KMS-11 (cell line): ENCODE measurements at regions not wholly inside any gene's neighbourhood (a gene's known extent, or its start where the extent isn't known, plus 50 kb on each side); places are given as distances from the start of the nearest gene placed in this dataset.
A peak's percentile ranks its signal among the peaks of the same experiment; 100 is the strongest.

ENCODE experiments used
- H2AFZ ChIP-seq: fragments of 200-600 bp; sonication (generic); 2 replicates; pipeline ENCODE4 v1.6.1; 2016; ENCODE audit warnings: antibody characterized with exemption, mixed run types, low read depth
- H3K27ac ChIP-seq: fragments of 200-600 bp; sonication (generic); 2 replicates; pipeline ENCODE4 v1.6.1; 2016; ENCODE audit warnings: mild to moderate bottlenecking, mixed run types
- H3K27me3 ChIP-seq: fragments of 200-600 bp; sonication (generic); 2 replicates; pipeline ENCODE4 v1.6.1; 2017; ENCODE audit warnings: mild to moderate bottlenecking, low read depth, mixed run types, moderate library complexity; ENCODE audit not compliant: insufficient read depth
- H3K36me3 ChIP-seq: fragments of 200-600 bp; sonication (generic); 2 replicates; pipeline ENCODE4 v1.6.1; 2017; ENCODE audit warnings: mild to moderate bottlenecking, mixed run types; ENCODE audit not compliant: insufficient read depth
- H3K4me1 ChIP-seq: fragments of 200-600 bp; sonication (generic); 2 replicates; pipeline ENCODE4 v1.6.1; 2016; ENCODE audit warnings: mild to moderate bottlenecking, low read depth, mixed run types; ENCODE audit not compliant: poor library complexity, severe bottlenecking
- H3K4me2 ChIP-seq: fragments of 200-600 bp; sonication (generic); 2 replicates; pipeline ENCODE4 v1.7.0; 2016; ENCODE audit warnings: mild to moderate bottlenecking, mixed run types
- H3K4me3 ChIP-seq: fragments of 200-600 bp; sonication (generic); IDR thresholded peaks from 2 replicates; pipeline ENCODE4 v1.6.1; 2017; ENCODE audit warnings: low read depth, low read length, mixed read lengths; ENCODE audit not compliant: insufficient read depth
- H3K79me2 ChIP-seq: fragments of 200-600 bp; sonication (generic); 2 replicates; pipeline ENCODE4 v1.6.1; 2016; ENCODE audit warnings: low read depth, mixed run types; ENCODE audit not compliant: insufficient read depth
- H3K9ac ChIP-seq: fragments of 200-600 bp; sonication (generic); 2 replicates; pipeline ENCODE4 v1.6.1; 2016; ENCODE audit warnings: mild to moderate bottlenecking, mixed run types
- H4K20me1 ChIP-seq: fragments of 200-600 bp; sonication (generic); 2 replicates; pipeline ENCODE4 v1.6.1; 2016; ENCODE audit warnings: mild to moderate bottlenecking, mixed run types; ENCODE audit not compliant: insufficient read depth
- TF ChIP-seq, protein P1 (sequence below): fragments of 200-600 bp; sonication (generic); conservative IDR thresholded peaks from 2 replicates; pipeline ENCODE4 v1.6.1; 2017; ENCODE audit warnings: low read depth, mild to moderate bottlenecking, antibody characterized with exemption, low read length, moderate library complexity, mixed read lengths

DNA sequence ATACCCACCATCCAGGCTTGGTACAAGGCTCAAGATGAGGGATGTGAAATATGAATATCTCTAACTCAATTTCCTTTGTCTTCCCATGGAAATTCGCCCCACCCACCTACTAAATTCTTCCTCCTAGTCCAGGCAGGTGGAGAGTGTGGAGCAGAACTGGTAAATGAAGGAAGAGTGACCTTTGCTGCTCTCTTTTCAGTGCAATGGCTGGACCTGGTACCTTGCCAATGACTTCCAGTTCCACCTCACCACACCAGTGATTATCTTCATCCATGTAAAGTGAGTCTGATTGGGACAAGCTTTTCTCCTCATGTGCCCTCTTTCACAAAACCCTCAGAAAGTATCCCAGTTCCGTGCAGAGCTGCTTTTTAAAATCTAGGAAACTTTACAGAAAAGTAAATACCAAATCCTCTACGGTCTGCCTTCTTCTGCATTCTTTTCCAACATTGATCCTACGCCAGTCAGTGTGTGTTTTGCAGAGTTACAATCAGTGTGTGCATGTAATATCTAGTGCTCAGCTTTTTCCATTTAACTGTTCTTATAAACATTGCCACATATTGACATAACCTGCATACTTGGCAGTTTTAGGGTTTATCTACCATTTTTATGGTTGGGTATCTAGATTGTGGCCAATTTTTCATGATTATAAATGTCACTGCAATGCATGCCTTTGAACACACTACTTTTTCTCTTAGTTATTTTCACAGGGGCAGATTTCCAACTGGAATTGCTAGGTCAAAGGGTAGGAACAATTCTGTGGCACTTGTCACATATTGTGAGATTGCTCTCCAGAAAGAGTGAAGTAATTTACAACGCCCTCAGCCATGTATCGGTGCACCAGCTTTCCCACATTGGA lies 86.5 kb upstream of the SEC11C start:
- Histone ChIP-seq H3K4me3 (no peak overlapping the region), H4K20me1 (no peaks in the 10 kb centered on the region), H3K4me1 (peaks cover 6% of the 10 kb centered on the region), H3K79me2 (no peaks in the 10 kb centered on the region), H3K9ac (no peak overlapping the region), H3K27ac (no peak overlapping the region), H2AFZ (no peak overlapping the region), H3K27me3 (no peaks in the 10 kb centered on the region), H3K4me2 (no peak overlapping the region), H3K36me3 (no peaks in the 10 kb centered on the region)
- TF ChIP-seq, protein P1, sequence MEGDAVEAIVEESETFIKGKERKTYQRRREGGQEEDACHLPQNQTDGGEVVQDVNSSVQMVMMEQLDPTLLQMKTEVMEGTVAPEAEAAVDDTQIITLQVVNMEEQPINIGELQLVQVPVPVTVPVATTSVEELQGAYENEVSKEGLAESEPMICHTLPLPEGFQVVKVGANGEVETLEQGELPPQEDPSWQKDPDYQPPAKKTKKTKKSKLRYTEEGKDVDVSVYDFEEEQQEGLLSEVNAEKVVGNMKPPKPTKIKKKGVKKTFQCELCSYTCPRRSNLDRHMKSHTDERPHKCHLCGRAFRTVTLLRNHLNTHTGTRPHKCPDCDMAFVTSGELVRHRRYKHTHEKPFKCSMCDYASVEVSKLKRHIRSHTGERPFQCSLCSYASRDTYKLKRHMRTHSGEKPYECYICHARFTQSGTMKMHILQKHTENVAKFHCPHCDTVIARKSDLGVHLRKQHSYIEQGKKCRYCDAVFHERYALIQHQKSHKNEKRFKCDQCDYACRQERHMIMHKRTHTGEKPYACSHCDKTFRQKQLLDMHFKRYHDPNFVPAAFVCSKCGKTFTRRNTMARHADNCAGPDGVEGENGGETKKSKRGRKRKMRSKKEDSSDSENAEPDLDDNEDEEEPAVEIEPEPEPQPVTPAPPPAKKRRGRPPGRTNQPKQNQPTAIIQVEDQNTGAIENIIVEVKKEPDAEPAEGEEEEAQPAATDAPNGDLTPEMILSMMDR: no peak

DNA sequence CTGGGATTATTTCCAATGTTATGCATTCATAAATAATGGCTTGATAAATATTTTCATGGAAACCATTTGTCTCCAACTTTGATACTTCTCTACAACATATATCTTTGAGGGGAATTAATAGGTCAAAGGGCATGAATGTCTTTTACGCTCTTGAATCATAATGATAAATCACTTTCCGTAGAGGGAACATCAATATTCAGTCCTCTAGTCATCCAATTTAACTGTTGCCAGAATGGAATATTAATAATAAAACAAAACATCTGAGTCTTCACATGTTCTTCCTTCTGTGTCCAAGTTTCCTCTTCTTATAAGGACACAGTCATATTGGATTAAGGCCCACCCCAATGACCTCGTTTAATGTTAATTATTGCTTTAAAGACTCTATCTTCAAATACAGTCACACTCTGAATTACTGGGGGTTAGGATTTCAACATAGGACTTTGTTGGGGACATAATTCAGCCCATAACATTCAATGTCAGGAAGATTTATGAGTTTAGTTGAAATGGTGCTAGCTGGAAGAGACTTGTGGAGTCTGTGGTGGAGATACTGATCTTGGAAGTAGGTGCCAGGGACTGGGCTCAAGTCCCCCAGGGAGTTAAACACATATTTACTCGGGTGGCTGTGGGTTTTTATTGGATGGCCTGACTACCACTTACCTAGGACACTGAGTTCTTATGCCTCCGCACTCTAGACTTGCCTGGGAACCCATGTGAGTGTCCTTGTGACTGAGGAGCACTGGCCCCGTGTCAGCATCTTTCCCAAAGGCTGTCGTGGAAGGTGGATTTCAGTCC lies 85.0 kb upstream of the SEC11C start:
- Histone ChIP-seq H3K4me2 (no peak overlapping the region), H3K79me2 (no peaks in the 10 kb centered on the region), H3K9ac (no peak overlapping the region), H3K36me3 (no peaks in the 10 kb centered on the region), H3K27ac (no peak overlapping the region), H3K4me1 (peaks cover 6% of the 10 kb centered on the region), H3K27me3 (no peaks in the 10 kb centered on the region), H2AFZ (no peak overlapping the region), H3K4me3 (no peak overlapping the region), H4K20me1 (no peaks in the 10 kb centered on the region)
- TF ChIP-seq, protein P1: no peak

DNA sequence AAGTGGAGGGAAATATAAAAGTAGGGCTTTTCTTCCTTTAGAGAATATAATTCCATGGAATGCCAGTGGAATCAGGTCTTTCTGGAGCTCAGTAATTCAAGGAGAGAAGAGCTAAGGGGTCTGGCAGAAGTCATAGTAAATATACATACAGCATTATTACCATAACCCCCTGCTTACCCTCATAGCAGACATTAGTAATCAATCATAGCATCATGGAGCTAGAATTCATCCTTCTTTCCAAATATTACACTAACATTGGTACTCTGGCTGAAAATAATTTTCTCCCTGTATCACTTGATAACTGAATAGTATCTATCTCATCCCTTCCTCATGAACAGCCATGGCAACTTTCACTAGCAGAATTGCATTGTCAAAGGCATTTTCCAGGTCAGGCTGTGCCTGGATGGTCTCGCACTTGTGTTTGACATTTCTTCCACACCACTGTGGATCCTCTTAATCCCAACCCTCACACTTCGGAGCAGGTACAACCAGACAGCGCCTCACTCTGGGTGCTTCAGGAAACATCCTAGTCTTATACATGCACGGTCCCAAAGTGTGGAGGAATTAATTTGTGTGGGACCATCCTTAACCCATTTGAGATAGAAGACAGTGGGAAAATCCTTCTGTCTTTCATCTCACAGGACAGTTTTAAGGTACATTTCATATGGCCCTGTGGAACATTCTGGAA lies 84.2 kb upstream of the SEC11C start:
- Histone ChIP-seq H4K20me1 (no peaks in the 10 kb centered on the region), H3K4me1 (peaks cover 6% of the 10 kb centered on the region), H3K27me3 (no peaks in the 10 kb centered on the region), H3K4me3 (no peak overlapping the region), H3K9ac (no peak overlapping the region), H3K4me2 (no peak overlapping the region), H3K27ac (no peak overlapping the region), H3K36me3 (no peaks in the 10 kb centered on the region), H3K79me2 (no peaks in the 10 kb centered on the region), H2AFZ (no peak overlapping the region)
- TF ChIP-seq, protein P1: no peak

DNA sequence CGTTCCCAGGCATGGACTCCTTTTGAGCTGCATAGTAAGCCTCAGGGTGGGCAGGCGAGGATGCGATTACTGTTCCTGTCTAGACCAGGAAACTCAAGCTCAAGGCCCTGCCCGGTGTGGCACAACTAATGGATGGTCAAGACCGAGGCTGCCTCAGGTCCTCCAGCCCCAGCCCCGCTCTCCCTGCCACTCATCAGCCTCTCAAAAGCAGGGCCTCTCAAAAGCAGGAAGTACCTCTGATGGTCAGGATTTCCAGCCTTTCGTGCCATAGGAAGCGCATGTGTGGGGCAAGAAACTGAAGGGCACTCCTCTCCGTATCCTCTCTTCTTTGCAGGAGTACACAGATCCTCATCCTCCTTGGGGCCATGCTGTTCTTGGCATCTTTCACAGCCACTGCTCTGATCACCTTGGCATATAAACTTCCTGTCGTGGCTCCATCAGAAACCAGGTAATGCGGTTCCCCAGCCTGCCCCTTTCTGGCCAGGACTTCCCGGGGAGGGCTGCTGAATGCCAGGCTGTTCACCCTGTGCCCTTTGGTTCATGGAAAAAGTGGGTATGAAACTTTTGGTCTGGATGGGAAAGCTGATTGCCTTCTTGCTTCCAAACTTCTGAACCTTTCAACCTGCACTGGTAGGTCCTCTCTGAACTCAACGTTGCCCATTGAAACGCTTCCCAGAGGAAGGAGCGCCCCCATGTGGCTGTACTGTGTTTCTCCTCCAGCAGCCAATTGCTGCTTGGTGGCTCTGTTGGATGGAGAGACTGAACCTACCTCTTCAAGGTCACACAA lies 82.8 kb upstream of the SEC11C start:
- Histone ChIP-seq H3K79me2 (no peaks in the 10 kb centered on the region), H2AFZ (no peak overlapping the region), H3K4me3 (no peak overlapping the region), H3K4me1 (peaks cover 6% of the 10 kb centered on the region), H4K20me1 (no peaks in the 10 kb centered on the region), H3K36me3 (no peaks in the 10 kb centered on the region), H3K4me2 (no peak overlapping the region), H3K27me3 (no peaks in the 10 kb centered on the region), H3K9ac (no peak overlapping the region), H3K27ac (no peak overlapping the region)
- TF ChIP-seq, protein P1: peak; percentile 98
